Muscle layer of duodenum (tissue), 2 donors: ENCODE measurements at regions not wholly inside any gene's neighbourhood (a gene's known extent, or its start where the extent isn't known, plus 50 kb on each side); places are given as distances from the start of the nearest gene placed in this dataset.

Experiments
- H3K27ac ChIP-seq: one replicate; pipeline ENCODE4 v1.7.0; 2013; ENCODE audit warnings: mild to moderate bottlenecking, low read length
- H3K27me3 ChIP-seq: one replicate; pipeline ENCODE4 v1.7.0; 2013; ENCODE audit warnings: low read depth, mild to moderate bottlenecking, control low read depth, low read length
- H3K36me3 ChIP-seq, 2 donors: one replicate each; pipeline ENCODE4 v1.7.0; 2013; ENCODE audit warnings: low read length in 2 of 2, control low read depth in 1 of 2, mild to moderate bottlenecking in 1 of 2; ENCODE audit not compliant: insufficient read depth in 2 of 2, control insufficient read depth in 1 of 2
- H3K4me1 ChIP-seq, 2 donors: one replicate each; pipeline ENCODE4 v1.7.0; 2013; ENCODE audit warnings: low read length in 2 of 2, mild to moderate bottlenecking in 2 of 2, control low read depth in 1 of 2, moderate library complexity in 1 of 2; ENCODE audit not compliant: insufficient read depth in 2 of 2, control insufficient read depth in 1 of 2
- H3K4me3 ChIP-seq, 2 donors: one replicate each; pipeline ENCODE4 v1.7.0; 2013; ENCODE audit warnings: low read length in 2 of 2, low read depth in 1 of 2, mild to moderate bottlenecking in 1 of 2
- H3K9me3 ChIP-seq, 2 donors: one replicate each; pipeline ENCODE4 v1.7.0; 2013; ENCODE audit warnings: low read length in 2 of 2, control low read depth in 1 of 2, mild to moderate bottlenecking in 1 of 2; ENCODE audit not compliant: control insufficient read depth in 1 of 2
- donor health status: healthy.

DNA sequence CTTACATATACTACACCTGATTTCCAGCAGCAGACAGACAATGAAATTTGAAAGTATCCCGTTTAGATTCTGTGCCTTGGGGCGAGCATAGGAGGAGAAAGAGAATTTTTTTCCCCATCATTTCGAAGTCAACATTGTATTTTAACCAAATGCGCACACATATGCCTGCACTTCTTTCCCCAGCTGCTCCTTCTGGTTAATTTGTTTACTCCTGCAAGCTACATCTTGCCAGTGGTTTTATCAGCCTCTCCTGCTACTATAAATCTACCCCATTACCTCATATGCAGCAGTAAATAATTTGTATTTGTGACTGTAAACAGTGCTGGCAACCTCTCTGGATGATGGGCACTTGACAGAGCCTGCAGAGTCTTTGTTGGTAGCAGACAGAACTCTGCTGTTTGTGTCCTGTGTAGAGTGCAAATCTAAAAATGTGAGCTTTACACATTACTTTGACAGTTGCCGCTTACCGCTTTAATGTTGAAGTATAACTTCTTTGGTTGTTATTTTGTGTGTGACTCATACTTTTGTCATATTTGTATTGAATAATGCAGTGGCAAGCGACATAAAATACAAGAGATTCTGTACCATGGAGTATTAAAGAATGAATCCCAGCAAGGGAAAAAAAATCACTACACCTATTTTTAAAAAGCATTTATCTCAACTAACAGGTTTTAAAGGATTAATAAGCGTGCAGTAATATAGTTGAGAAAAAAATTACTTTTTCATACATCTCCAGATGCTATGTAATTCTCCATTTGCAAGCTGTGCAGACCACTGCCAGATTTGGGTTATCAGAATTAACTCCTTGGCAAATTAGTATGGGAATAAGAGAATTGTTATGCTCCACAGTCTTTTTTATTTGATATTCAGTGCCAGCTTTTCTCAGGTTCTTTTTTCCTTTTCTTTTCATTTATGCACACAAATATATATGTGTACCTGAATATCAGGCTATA lies 536.8 kb downstream of the XIRP2 start:
- Histone ChIP-seq H3K36me3 (no peaks in the 10 kb centered on the region), H3K4me1 (peaks cover 0 to 2% of the 10 kb centered on the region in 2 donors), H3K4me3 (no peak overlapping the region), H3K9me3 (no peaks in the 10 kb centered on the region), H3K27ac (no peak overlapping the region), H3K27me3 (no peaks in the 10 kb centered on the region)

DNA sequence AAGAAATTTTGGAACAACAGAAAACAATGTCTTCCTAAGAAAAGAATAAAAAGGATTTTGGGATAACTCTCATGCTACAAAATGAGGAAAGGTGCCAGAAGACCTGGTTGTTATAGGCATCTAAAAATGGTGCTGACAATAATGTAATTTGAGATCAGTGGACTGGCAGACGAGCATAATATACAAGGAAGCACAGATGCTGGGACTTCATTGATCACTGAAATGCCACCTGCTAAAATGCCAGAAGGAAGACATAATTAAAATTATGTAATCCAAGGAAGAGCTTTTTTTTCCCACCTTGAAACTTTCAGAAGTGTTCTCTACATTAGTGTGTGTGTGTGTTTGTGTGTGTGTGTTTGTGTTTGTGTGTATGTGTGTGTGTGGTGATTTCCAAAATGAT lies 535.9 kb downstream of the XIRP2 start:
- H3K27ac ChIP-seq, result no peak overlapping the region

DNA sequence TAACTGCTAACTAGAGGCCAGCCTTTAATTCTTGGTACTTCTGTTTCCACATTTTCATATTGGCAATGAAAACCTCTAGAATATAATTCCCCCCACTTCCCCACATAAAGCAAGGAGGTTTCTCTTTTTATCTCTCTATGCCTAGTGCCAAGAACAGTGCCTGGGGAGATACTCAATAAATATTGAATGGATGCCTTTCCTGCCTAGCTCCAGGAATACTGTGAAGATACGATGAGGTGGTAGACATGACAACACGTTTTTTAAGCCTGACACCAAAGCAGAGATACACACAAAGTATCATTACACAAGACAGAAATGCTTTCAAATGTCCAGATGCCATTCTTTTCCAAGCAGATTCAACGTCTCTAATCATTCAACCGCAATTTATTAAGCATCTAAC lies 535.5 kb downstream of the XIRP2 start:
- no peaks in the 10 kb centered on the region for H3K36me3 ChIP-seq
- H3K27ac ChIP-seq, result no peak overlapping the region
- peaks cover 0 to 5% of the 10 kb centered on the region in 2 donors for H3K4me1 ChIP-seq
- H3K9me3 ChIP-seq, result no peaks in the 10 kb centered on the region
- no peak overlapping the region for H3K4me3 ChIP-seq
- no peaks in the 10 kb centered on the region for H3K27me3 ChIP-seq

More for the DNA sequence above, 535.9 kb downstream of the XIRP2 start:
- Histone ChIP-seq H3K4me3 (no peak overlapping the region), H3K36me3 (no peaks in the 10 kb centered on the region), H3K9me3 (no peaks in the 10 kb centered on the region), H3K4me1 (peaks cover 0 to 5% of the 10 kb centered on the region in 2 donors), H3K27me3 (no peaks in the 10 kb centered on the region)

DNA sequence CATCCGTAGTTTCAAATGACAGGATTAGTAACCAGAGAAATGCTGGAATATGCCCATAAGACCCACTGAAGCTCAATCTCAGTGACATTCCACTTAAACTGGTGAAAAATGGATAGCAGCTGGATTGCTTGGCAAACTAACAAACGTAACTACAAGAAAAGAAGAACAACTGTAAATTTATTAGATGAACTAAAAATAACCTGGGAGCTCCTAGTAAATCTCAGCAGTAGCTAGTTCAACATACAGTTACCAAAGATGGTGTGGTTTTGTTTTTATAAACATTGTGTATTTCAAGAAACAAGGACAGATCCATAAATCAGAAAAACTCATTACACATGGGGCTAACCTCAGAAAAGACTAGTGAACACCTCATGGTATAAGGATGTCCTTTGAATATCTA lies 531.9 kb downstream of the XIRP2 start:
- Histone ChIP-seq H3K36me3 (no peaks in the 10 kb centered on the region), H3K9me3 (no peaks in the 10 kb centered on the region), H3K27me3 (no peaks in the 10 kb centered on the region), H3K27ac (no peak overlapping the region), H3K4me1 (peaks cover 0 to 5% of the 10 kb centered on the region in 2 donors), H3K4me3 (no peak overlapping the region)

DNA sequence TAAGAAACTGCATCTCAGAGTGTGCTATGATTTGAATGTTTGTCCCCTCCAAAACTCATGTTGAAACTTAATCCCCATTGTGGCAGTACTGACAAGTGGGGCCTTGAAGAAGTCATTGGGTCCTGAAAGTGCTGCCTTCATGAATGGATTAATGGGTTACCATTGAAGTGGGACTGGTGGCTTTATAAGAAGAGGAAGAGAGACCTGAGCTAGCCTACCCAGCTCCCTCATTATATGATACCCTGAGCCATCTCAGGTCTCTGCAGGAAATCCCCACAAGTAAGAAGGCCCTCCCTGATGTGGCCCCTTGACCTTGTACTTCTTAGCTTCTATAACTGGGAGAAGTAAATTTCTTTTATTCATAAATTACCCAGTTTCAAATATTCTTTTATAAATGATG lies 526.8 kb downstream of the XIRP2 start:
- Histone ChIP-seq H3K36me3 (no peaks in the 10 kb centered on the region), H3K4me3 (no peak overlapping the region), H3K27ac (no peak overlapping the region), H3K27me3 (no peaks in the 10 kb centered on the region), H3K4me1 (peaks cover 0 to 3% of the 10 kb centered on the region in 2 donors), H3K9me3 (peaks cover 0 to 5% of the 10 kb centered on the region in 2 donors)

DNA sequence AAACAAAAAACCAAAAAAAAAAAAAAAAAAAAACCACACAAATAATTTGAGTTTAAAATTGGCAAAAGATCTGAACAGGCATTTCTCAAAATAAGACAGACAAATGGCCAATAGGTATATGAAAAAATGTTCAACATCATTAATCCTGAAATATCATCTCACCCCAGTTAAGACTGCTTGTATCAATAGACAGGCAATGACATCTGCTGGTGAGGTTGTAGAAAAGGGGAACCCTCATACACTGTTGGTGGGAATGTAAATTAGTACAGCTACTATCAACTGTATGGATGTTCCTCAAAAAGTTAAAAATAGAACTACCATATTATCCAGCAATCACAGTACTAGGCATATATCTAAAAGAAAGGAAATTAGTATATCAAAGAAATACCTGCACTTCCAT lies 523.1 kb downstream of the XIRP2 start:
- peaks cover 0 to 5% of the 10 kb centered on the region in 2 donors for H3K9me3 ChIP-seq
- H3K36me3 ChIP-seq, result no peaks in the 10 kb centered on the region
- no peak overlapping the region for H3K27ac ChIP-seq
- no peaks in the 10 kb centered on the region for H3K4me1 ChIP-seq
- H3K27me3 ChIP-seq, result no peaks in the 10 kb centered on the region
- H3K4me3 ChIP-seq, result no peak overlapping the region

DNA sequence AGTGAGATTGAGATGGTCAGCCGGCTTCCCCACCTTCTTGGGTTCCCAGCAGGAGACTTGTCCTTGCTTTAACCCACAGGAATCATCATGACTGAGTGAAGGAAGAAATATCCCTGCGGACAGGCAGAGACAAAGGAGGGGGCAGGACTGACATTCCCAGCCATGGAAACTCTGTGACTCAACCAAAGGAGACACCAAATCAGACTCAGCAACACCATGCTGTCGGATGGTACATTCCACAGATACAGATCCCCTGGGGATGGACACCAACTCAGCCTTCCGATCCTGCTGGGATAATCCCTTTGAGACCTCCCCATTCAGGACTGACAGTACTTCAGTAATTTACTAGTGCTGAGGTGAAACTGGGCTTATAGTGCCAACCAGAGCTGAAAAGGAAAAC lies 518.3 kb downstream of the XIRP2 start:
- H3K4me1 ChIP-seq, result no peaks in the 10 kb centered on the region
- no peaks in the 10 kb centered on the region for H3K9me3 ChIP-seq
- no peak overlapping the region for H3K4me3 ChIP-seq
- H3K27me3 ChIP-seq, result no peaks in the 10 kb centered on the region
- no peaks in the 10 kb centered on the region for H3K36me3 ChIP-seq
- H3K27ac ChIP-seq, result no peak overlapping the region

DNA sequence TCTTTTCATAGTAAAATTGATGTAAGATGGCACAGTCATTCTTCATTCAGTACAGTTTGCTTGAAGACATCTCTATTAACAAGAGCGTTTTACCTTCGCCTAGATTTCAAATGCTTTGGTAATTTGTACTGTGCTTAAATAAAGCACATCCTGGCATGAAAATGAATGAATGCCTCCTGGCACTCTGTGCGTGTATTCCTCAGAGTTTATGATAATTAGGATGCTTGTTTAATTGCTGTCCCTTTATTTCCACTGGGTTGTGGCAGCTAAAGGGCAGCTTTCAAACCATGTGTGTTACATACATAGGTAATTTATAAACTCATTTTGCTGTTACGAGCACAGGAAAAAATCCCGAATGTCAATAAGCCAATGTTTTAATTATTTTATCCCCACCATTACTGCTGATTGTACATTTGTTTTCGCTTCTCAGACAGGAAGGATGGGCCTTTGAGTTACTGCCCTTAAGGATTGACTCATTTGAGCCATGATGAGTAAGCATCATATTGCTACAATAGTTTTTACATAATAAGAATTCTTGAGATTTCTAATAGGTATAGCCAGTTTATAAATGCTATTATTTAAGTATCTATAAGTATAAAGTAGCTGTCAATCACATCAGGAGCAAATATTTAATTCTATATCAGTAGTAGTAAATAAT lies 516.5 kb downstream of the XIRP2 start:
- H3K27ac ChIP-seq, result no peak overlapping the region
- H3K4me3 ChIP-seq, result no peak overlapping the region
- no peaks in the 10 kb centered on the region for H3K27me3 ChIP-seq
- no peaks in the 10 kb centered on the region for H3K36me3 ChIP-seq
- H3K4me1 ChIP-seq, result no peaks in the 10 kb centered on the region
- no peaks in the 10 kb centered on the region for H3K9me3 ChIP-seq

DNA sequence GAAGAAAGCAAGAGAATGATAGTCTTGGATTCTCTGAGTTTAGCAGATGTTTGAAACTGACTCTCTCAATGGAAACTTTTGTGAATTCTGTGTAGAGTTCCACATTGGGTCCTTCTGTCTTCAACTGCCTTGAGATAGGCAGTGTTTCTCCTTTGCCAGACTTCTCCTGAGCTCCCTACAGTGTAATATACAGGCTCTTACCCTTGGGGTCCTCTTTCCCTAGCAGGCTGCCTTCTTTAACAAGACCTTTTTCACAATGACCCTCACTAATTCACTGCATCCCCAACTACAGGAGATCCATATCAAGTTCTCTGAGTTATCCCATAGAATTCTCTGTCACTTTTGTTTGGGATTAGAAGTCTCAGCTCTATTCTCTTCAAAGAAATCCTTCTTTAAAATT lies 513.0 kb downstream of the XIRP2 start:
- no peaks in the 10 kb centered on the region for H3K27me3 ChIP-seq
- no peaks in the 10 kb centered on the region for H3K4me1 ChIP-seq
- H3K36me3 ChIP-seq, result no peaks in the 10 kb centered on the region
- no peak overlapping the region for H3K4me3 ChIP-seq
- no peaks in the 10 kb centered on the region for H3K9me3 ChIP-seq
- H3K27ac ChIP-seq, result no peak overlapping the region

DNA sequence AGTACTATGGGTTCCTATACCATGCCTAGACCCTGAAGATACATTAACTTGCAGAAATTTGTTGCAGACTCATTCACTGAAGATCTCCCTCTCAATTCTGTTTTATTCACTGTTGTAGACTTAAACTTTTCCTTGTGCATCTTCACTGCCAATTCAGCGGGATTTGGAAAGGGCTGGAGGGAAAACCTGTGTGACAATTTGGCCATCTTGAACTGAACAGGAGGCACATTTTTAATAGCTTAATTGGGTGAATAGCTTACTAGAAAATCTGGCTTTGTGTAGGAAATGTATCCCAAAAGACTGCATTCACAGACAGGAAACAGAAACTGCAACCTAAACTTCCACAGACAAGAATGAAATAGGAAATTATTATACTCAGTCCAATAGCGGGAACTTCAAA lies 512.3 kb downstream of the XIRP2 start:
- Histone ChIP-seq H3K27me3 (no peaks in the 10 kb centered on the region), H3K4me1 (no peaks in the 10 kb centered on the region), H3K9me3 (no peaks in the 10 kb centered on the region), H3K27ac (no peak overlapping the region), H3K36me3 (no peaks in the 10 kb centered on the region), H3K4me3 (no peak overlapping the region)

DNA sequence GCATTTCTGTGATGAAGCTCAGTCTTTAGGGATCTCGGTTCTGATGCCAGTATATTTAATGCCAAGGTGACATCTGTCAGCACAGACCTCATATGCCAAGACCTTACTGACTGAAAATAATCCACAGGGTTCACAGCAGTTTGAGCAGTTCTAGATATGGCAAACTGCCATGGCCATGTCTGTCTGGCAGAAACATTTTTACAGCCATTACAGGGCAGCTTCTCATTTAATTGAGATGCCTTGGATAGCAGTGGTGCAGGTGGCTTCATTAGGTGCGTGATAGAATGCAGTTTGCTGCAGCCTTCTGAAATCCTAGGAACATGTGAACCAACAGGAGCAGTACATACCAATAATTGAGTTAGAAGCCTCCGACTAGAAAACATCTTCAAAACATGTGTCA lies 510.6 kb downstream of the XIRP2 start:
- Histone ChIP-seq H3K4me1 (no peaks in the 10 kb centered on the region), H3K4me3 (no peak overlapping the region), H3K9me3 (no peaks in the 10 kb centered on the region), H3K27me3 (no peaks in the 10 kb centered on the region), H3K27ac (no peak overlapping the region), H3K36me3 (no peaks in the 10 kb centered on the region)
